ENCODE measurements at regions not wholly inside any gene's neighbourhood (a gene's known extent, or its start where the extent isn't known, plus 50 kb on each side); places are given as distances from the start of the nearest gene placed in this dataset.

- Histone ChIP-seq H2AFZ (ENCODE audit: insufficient read depth, low read depth, low read length, poor library complexity, severe bottlenecking) (no peak overlapping the region), H3K4me1 (ENCODE audit: control insufficient read depth in 2 of 2, insufficient read depth in 2 of 2, low read length in 2 of 2) (no peaks in the 10 kb centered on the region), H3K79me2 (ENCODE audit: control insufficient read depth, insufficient read depth, low read length) (no peaks in the 10 kb centered on the region), H4K20me1 (ENCODE audit: control insufficient read depth, insufficient read depth, low read length, poor library complexity, severe bottlenecking) (no peaks in the 10 kb centered on the region), H3K36me3 (replicated peaks in 1 of 2; ENCODE audit: control extremely low read depth in 1 of 2, control insufficient read depth in 1 of 2, extremely low read depth in 1 of 2, insufficient read depth in 2 of 2, low read length in 1 of 2) (no peaks in the 10 kb centered on the region), H3K4me2 (replicated peaks; ENCODE audit: low read depth, low read length, poor library complexity, severe bottlenecking) (no peak overlapping the region), H3K27ac (ENCODE audit: low read length in 2 of 2) (no peak overlapping the region), H3K4me3 (ENCODE audit: control extremely low read depth in 1 of 5, extremely low read depth in 1 of 5, insufficient read depth in 1 of 5, low read depth in 2 of 5, low read length in 4 of 5) (no peak overlapping the region), H3K27me3 (replicated peaks in 1 of 4; ENCODE audit: control extremely low read depth in 1 of 4, control insufficient read depth in 3 of 4, insufficient read depth in 4 of 4, low read length in 3 of 4) (peaks cover 0 to 3% (median 0%) of the 10 kb centered on the region in 4 experiments), H3K9ac (ENCODE audit: low read length) (no peak overlapping the region), H3K9me3 (ENCODE audit: control extremely low read depth in 1 of 3, control insufficient read depth in 2 of 3, insufficient read depth in 1 of 3, low read length in 2 of 3) (peaks cover 1 to 35% (median 21%) of the 10 kb centered on the region in 3 donors)
- ChIA-PET CTCF (no interaction called here), POLR2A (no interaction called here)
- TF ChIP-seq EZH2 (IDR thresholded peaks at IDR 0.05; ENCODE audit: borderline replicate concordance, insufficient read depth, low read depth, low read length, poor library complexity, severe bottlenecking) (no peak), CTCF (IDR thresholded peaks at IDR 0.05) (no peak)
- H3K4me3 Mint-ChIP-seq = no peak overlapping the region
- DNase-seq = no peak
- H3K9me3 Mint-ChIP-seq (ENCODE audit: insufficient read depth) = peaks cover 9% of the 10 kb centered on the region
- ATAC-seq (ENCODE audit: low read depth) = no peak
- no peaks in the 10 kb centered on the region for H3K27me3 Mint-ChIP-seq
- H3K27ac Mint-ChIP-seq = no peak overlapping the region
- H3K4me1 Mint-ChIP-seq = peaks cover 14% of the 10 kb centered on the region
- no CpG with 5 or more reads among the region's 3 CpGs for WGBS (ENCODE audit: insufficient coverage)
- intact Hi-C loops (cut with micrococcal nuclease) = no loop called here
These were observed 77.4 kb upstream of the TERB2 start for GRCh38 chr15:44879066-44879465.

- no peak overlapping the region for H2AFZ ChIP-seq (ENCODE audit: insufficient read depth, low read depth, low read length, poor library complexity, severe bottlenecking)
- H3K9me3 ChIP-seq (ENCODE audit: control extremely low read depth in 1 of 3, control insufficient read depth in 2 of 3, insufficient read depth in 1 of 3, low read length in 2 of 3) = peaks cover 1 to 18% (median 4%) of the 10 kb centered on the region in 3 donors
- 60% methylated on average over 1 of the region's 5 CpGs for WGBS (ENCODE audit: insufficient coverage)
- POLR2A ChIA-PET = interaction anchor here (0.6 kb wide), 1 partner anchor 273 kb away, joined by 11 read pairs; no protein-coding TSS in a partner anchor
- no peaks in the 10 kb centered on the region for H3K27me3 Mint-ChIP-seq
- no peaks in the 10 kb centered on the region for H3K4me1 ChIP-seq (ENCODE audit: control insufficient read depth in 2 of 2, insufficient read depth in 2 of 2, low read length in 2 of 2)
- H3K4me3 Mint-ChIP-seq = no peak overlapping the region
- TF ChIP-seq EZH2 (IDR thresholded peaks at IDR 0.05; ENCODE audit: borderline replicate concordance, insufficient read depth, low read depth, low read length, poor library complexity, severe bottlenecking) (no peak), CTCF (IDR thresholded peaks at IDR 0.05) (no peak)
- no peak for DNase-seq
- no peaks in the 10 kb centered on the region for H3K36me3 ChIP-seq (replicated peaks in 1 of 2; ENCODE audit: control extremely low read depth in 1 of 2, control insufficient read depth in 1 of 2, extremely low read depth in 1 of 2, insufficient read depth in 2 of 2, low read length in 1 of 2)
- H3K27ac Mint-ChIP-seq = no peak overlapping the region
- no peak for ATAC-seq (ENCODE audit: low read depth)
- intact Hi-C loops (cut with micrococcal nuclease) = no loop called here
- H3K4me1 Mint-ChIP-seq = peaks cover 14% of the 10 kb centered on the region
- CTCF ChIA-PET = no interaction called here
- H3K79me2 ChIP-seq (ENCODE audit: control insufficient read depth, insufficient read depth, low read length) = no peaks in the 10 kb centered on the region
- H3K4me2 ChIP-seq (replicated peaks; ENCODE audit: low read depth, low read length, poor library complexity, severe bottlenecking) = no peak overlapping the region
- H3K4me3 ChIP-seq (ENCODE audit: control extremely low read depth in 1 of 5, extremely low read depth in 1 of 5, insufficient read depth in 1 of 5, low read depth in 2 of 5, low read length in 4 of 5) = no peak overlapping the region
- no peaks in the 10 kb centered on the region for H4K20me1 ChIP-seq (ENCODE audit: control insufficient read depth, insufficient read depth, low read length, poor library complexity, severe bottlenecking)
- H3K9me3 Mint-ChIP-seq (ENCODE audit: insufficient read depth) = peaks cover 9% of the 10 kb centered on the region
- no peak overlapping the region for H3K27ac ChIP-seq (ENCODE audit: low read length in 2 of 2)
- H3K9ac ChIP-seq (ENCODE audit: low read length) = no peak overlapping the region
- H3K27me3 ChIP-seq (replicated peaks in 1 of 4; ENCODE audit: control extremely low read depth in 1 of 4, control insufficient read depth in 3 of 4, insufficient read depth in 4 of 4, low read length in 3 of 4) = peaks cover 0 to 3% (median 0%) of the 10 kb centered on the region in 4 experiments
These were observed 74.0 kb upstream of the TERB2 start for GRCh38 chr15:44882499-44882968.

Measured in B cell (primary cell).